ENCODE measurements at regions not wholly inside any gene's neighbourhood (a gene's known extent, or its start where the extent isn't known, plus 50 kb on each side); places are given as distances from the start of the nearest gene placed in this dataset.

DNA sequence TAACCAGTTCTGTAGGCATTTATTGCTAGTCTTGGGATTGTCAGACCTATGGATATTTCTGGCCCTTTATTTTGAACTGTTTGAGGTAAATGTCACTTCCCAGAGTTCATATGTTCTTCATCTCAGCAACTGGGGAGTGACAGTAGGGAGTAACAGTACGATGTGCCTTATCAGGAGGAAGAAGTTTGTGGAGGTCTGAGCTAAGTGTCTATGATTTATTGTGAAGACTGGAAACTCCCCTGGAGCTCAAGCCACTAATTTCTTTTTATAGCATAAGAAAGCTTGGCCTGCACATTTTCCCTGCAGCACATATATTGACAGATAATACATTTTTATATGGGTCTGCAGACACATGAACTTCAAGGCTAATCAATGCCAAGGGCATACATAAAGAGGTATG lies 383.8 kb downstream of the GRXCR1 start (continued):
- TF ChIP-seq, protein P1, sequence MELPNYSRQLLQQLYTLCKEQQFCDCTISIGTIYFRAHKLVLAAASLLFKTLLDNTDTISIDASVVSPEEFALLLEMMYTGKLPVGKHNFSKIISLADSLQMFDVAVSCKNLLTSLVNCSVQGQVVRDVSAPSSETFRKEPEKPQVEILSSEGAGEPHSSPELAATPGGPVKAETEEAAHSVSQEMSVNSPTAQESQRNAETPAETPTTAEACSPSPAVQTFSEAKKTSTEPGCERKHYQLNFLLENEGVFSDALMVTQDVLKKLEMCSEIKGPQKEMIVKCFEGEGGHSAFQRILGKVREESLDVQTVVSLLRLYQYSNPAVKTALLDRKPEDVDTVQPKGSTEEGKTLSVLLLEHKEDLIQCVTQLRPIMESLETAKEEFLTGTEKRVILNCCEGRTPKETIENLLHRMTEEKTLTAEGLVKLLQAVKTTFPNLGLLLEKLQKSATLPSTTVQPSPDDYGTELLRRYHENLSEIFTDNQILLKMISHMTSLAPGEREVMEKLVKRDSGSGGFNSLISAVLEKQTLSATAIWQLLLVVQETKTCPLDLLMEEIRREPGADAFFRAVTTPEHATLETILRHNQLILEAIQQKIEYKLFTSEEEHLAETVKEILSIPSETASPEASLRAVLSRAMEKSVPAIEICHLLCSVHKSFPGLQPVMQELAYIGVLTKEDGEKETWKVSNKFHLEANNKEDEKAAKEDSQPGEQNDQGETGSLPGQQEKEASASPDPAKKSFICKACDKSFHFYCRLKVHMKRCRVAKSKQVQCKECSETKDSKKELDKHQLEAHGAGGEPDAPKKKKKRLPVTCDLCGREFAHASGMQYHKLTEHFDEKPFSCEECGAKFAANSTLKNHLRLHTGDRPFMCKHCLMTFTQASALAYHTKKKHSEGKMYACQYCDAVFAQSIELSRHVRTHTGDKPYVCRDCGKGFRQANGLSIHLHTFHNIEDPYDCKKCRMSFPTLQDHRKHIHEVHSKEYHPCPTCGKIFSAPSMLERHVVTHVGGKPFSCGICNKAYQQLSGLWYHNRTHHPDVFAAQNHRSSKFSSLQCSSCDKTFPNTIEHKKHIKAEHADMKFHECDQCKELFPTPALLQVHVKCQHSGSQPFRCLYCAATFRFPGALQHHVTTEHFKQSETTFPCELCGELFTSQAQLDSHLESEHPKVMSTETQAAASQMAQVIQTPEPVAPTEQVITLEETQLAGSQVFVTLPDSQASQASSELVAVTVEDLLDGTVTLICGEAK (IDR thresholded peaks at IDR 0.05) = no peak
- TF ChIP-seq, protein P1 (CRISPR knock-in tag; IDR thresholded peaks at IDR 0.05) = no peak
- no peak for TF ChIP-seq XRCC3 (IDR thresholded peaks at IDR 0.05)
- TF ChIP-seq SOX6 (IDR thresholded peaks at IDR 0.05) = no peak
- TF ChIP-seq KLF16 (IDR thresholded peaks at IDR 0.05) = no peak
- TF ChIP-seq NFATC3 (IDR thresholded peaks at IDR 0.05) = no peak
